ENCODE measurements at regions not wholly inside any gene's neighbourhood (a gene's known extent, or its start where the extent isn't known, plus 50 kb on each side); places are given as distances from the start of the nearest gene placed in this dataset.

DNA sequence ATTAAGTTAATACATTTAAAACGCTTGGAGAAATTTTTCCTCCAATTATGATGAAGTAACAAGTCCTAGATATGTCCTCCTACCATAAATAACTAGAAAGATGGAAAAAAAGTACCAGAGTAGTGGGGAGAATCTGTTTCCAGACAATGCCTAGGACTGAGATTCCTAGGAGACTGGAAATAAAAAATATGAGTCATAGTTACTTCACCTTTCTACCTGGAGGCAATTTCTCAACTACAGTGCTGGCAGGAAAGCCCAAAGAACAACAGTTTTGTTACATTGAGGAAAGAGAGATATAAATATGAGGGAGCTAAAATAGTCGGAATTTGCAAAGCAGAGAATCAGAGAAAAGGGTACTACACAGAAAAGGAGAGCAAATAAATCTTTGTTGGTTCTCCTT is 202.1 kb upstream of the ARHGAP42 start:
- TF ChIP-seq, protein P1, sequence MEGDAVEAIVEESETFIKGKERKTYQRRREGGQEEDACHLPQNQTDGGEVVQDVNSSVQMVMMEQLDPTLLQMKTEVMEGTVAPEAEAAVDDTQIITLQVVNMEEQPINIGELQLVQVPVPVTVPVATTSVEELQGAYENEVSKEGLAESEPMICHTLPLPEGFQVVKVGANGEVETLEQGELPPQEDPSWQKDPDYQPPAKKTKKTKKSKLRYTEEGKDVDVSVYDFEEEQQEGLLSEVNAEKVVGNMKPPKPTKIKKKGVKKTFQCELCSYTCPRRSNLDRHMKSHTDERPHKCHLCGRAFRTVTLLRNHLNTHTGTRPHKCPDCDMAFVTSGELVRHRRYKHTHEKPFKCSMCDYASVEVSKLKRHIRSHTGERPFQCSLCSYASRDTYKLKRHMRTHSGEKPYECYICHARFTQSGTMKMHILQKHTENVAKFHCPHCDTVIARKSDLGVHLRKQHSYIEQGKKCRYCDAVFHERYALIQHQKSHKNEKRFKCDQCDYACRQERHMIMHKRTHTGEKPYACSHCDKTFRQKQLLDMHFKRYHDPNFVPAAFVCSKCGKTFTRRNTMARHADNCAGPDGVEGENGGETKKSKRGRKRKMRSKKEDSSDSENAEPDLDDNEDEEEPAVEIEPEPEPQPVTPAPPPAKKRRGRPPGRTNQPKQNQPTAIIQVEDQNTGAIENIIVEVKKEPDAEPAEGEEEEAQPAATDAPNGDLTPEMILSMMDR (IDR thresholded peaks at IDR 0.05; ENCODE audit: insufficient read depth, low read depth, low read length, missing control alignments) = no peak
- DNase-seq (ENCODE audit: low read depth) = no peak

DNA sequence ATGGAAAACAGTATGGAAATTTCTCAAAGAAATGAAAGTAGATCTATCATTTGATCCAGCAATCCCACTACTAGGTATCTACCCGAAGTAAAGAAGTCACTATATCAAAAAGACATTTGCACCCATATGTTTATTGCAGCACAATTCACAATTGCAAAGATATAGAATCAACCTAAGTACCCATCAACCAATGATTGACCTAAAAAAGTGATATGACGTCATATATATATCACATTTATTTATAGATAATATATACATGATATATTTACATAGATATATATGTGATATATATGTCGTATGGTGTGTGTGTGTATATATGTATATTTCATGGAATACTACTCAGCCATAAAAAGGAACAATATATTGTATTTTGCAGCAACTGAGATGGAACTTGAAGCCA is 188.3 kb upstream of the ARHGAP42 start:
- no peak for DNase-seq (ENCODE audit: low read depth)
- TF ChIP-seq, protein P1 (IDR thresholded peaks at IDR 0.05; ENCODE audit: insufficient read depth, low read depth, low read length, missing control alignments) = no peak
- H3K4me3 ChIP-seq (ENCODE audit: low read depth, low read length) = no peak overlapping the region

More for the DNA sequence above, 202.1 kb upstream of the ARHGAP42 start:
- no peak overlapping the region for H3K4me3 ChIP-seq (ENCODE audit: low read depth, low read length)

DNA sequence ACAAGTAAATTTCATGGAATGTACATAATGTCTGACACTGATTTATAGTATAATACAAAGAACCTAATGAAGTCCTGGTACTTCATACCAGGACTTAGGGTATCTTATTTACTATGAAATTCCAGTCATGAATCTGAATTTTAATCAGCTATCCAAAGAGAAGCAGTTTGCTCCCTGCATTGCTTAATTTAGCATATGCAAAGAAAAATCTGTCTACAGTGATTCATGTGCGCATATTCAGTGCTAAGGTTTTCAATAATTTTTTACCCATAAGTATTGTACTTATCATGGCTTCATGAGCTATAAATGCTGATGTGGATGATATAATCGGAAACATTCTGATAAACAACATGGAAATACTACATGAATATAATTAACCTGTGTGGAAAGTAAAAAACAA is 185.6 kb upstream of the ARHGAP42 start:
- TF ChIP-seq, protein P1 (IDR thresholded peaks at IDR 0.05; ENCODE audit: insufficient read depth, low read depth, low read length, missing control alignments) = no peak
- no peak for DNase-seq (ENCODE audit: low read depth)
- no peak overlapping the region for H3K4me3 ChIP-seq (ENCODE audit: low read depth, low read length)

DNA sequence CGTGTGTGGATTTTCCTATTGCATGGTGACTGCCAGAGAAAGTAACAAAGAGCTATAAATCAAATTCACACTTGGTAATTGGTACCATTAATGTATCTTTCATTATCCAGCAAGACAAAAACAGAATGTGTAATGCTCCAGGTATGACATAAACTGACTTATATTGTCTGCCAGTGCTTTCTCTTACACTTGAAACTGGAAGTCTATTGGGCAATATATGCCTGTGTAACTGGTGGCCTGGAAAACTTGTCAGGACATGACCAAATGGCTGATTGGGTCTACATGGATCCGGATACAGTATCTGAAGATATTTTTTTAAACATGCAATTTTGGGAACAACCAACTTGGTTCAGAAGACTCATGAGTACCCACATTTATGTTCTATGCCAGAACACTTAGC is 174.6 kb upstream of the ARHGAP42 start:
- no peak overlapping the region for H3K4me3 ChIP-seq (ENCODE audit: low read depth, low read length)
- no peak for DNase-seq (ENCODE audit: low read depth)
- TF ChIP-seq, protein P1 (IDR thresholded peaks at IDR 0.05; ENCODE audit: insufficient read depth, low read depth, low read length, missing control alignments) = no peak

DNA sequence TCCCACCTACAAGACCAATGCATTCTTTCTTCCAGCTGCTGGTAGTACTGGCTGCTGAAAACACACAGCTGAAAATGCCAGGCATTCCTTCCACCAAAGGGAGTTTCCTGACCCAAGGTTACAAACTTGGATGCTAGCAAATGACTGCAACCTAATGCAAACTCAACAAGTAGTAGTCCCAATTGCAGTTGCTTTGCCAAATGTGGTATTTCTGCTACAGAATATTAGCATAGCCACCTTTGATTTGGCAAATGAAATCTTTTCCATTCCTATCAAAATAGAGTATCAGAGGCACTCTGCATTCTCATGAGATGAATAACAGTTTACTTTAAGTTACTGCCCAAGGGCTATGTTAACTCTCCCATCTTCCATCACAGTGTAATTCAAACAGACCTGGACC is 172.0 kb upstream of the ARHGAP42 start:
- TF ChIP-seq, protein P1 (IDR thresholded peaks at IDR 0.05; ENCODE audit: insufficient read depth, low read depth, low read length, missing control alignments) = no peak
- H3K4me3 ChIP-seq (ENCODE audit: low read depth, low read length) = no peak overlapping the region
- no peak for DNase-seq (ENCODE audit: low read depth)

DNA sequence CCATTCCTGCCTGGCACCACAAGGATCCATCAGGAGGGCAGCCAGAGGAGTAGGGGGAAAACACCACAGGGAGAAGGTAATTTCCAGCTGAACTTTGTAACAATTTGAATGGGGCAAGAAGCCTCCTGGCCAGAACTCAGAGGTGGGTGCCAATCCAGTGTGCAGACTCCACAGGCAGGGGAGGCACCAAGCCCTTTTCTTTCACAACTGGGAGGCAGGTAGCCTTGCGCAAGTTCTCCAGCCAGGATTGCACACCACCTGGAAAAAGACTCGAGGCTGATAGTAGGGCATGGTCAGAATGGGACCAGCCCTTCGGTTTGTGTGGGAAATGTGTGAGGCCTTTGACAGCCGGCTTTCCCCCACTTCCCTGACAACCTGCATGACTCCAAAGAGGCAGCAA is 161.9 kb upstream of the ARHGAP42 start:
- no peak for DNase-seq (ENCODE audit: low read depth)
- TF ChIP-seq, protein P1 (IDR thresholded peaks at IDR 0.05; ENCODE audit: insufficient read depth, low read depth, low read length, missing control alignments) = no peak

DNA sequence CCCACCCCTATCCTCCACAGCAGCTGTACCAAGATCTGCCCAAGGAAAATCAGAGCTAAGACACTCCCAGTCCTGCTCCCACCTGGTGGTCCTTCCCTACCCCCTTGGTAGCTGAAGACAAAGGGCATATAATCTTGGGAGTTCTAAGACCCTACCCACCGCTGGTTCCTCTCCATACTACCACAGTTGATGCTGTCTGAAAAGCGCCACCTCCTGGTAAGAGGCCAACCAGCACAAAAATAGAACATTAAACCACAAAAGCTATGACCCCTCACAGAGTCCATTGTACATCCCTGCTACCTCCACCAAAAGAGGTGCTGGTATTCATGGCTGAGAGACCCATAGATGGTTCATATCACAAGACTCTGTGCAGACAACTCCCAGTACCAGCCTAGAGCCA is 161.5 kb upstream of the ARHGAP42 start:
- TF ChIP-seq, protein P1 (IDR thresholded peaks at IDR 0.05; ENCODE audit: insufficient read depth, low read depth, low read length, missing control alignments) = peak; percentile 41
- DNase-seq (ENCODE audit: low read depth) = peak; percentile 10
- no peak overlapping the region for H3K4me3 ChIP-seq (ENCODE audit: low read depth, low read length)

More for the DNA sequence above, 161.9 kb upstream of the ARHGAP42 start:
- H3K4me3 ChIP-seq (ENCODE audit: low read depth, low read length) = no peak overlapping the region
